ENCODE measurements at regions not wholly inside any gene's neighbourhood (a gene's known extent, or its start where the extent isn't known, plus 50 kb on each side); places are given as distances from the start of the nearest gene placed in this dataset.

DNA sequence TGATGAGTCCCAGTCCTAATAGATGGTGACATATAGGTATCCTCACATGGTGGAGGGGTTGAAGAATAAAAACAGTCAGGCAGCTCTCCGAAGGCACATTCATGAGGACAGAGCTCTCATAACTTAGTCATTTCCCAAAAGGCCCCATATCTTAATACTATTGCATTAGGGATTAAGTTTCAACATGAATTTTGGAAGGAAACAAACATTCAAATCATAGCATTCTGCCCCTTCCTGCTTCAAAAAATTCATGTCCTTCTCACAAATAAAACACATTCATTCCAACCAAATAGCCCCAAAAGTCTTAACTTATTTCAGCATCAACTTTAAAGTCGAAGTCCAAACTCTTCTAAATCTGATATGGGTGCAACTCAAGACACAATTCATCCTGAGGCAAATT, 277.2 kb upstream of the NR4A3 start:
- H3K9me3 ChIP-seq (ENCODE audit: insufficient read depth, low read length, severe bottlenecking) = no peaks in the 10 kb centered on the region
- no peaks in the 10 kb centered on the region for H4K20me1 ChIP-seq (ENCODE audit: insufficient read depth, low read length)
- no peaks in the 10 kb centered on the region for H3K27me3 ChIP-seq (ENCODE audit: insufficient read depth, low read length, poor library complexity)
- no peak for ATAC-seq (ENCODE audit: insufficient read depth, low read depth)
- H3K9ac ChIP-seq (ENCODE audit: low read depth, low read length) = no peak overlapping the region
- DNase-seq = no peak
- no peak overlapping the region for H3K27ac ChIP-seq (ENCODE audit: low read length)
- H3K4me1 ChIP-seq (ENCODE audit: insufficient read depth, low read length) = no peaks in the 10 kb centered on the region
- no peak overlapping the region for H2AFZ ChIP-seq (ENCODE audit: low read depth, low read length)
- no peak for TF ChIP-seq EZH2 (IDR thresholded peaks at IDR 0.05; ENCODE audit: borderline replicate concordance, low read depth, low read length, severe bottlenecking)
- TF ChIP-seq, protein P1, sequence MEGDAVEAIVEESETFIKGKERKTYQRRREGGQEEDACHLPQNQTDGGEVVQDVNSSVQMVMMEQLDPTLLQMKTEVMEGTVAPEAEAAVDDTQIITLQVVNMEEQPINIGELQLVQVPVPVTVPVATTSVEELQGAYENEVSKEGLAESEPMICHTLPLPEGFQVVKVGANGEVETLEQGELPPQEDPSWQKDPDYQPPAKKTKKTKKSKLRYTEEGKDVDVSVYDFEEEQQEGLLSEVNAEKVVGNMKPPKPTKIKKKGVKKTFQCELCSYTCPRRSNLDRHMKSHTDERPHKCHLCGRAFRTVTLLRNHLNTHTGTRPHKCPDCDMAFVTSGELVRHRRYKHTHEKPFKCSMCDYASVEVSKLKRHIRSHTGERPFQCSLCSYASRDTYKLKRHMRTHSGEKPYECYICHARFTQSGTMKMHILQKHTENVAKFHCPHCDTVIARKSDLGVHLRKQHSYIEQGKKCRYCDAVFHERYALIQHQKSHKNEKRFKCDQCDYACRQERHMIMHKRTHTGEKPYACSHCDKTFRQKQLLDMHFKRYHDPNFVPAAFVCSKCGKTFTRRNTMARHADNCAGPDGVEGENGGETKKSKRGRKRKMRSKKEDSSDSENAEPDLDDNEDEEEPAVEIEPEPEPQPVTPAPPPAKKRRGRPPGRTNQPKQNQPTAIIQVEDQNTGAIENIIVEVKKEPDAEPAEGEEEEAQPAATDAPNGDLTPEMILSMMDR (IDR thresholded peaks at IDR 0.05; ENCODE audit: borderline replicate concordance, extremely low read depth, low read length, poor library complexity, severe bottlenecking) = no peak
- H3K4me3 ChIP-seq (ENCODE audit: low read depth in 1 of 2, low read length in 2 of 2) = no peak overlapping the region
- H3K4me2 ChIP-seq (ENCODE audit: insufficient read depth, low read length) = no peak overlapping the region
- H3K79me2 ChIP-seq (ENCODE audit: insufficient read depth, low read length) = no peaks in the 10 kb centered on the region
- H3K36me3 ChIP-seq (ENCODE audit: insufficient read depth, low read length) = no peaks in the 10 kb centered on the region

DNA sequence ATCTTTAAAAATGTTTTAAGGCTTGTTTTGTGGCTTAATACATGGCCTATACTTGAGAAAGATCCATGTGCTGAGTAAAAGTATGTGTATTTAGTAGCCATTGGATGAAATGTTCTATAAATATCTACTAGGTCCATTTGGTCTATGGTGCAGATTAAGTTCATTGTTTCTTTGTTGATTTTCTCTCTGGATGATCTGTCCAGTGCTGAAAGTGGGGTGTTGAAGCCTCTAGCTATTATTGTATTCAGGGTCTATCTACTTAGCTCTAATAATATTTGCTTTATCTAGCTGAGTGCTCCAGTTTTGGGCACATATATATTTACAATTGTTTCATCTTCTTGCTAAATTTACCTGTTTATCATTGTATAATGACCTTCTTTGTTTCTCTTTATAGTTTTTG, 272.2 kb upstream of the NR4A3 start:
- ATAC-seq (ENCODE audit: insufficient read depth, low read depth) (no peak), DNase-seq (no peak)
- Histone ChIP-seq H4K20me1 (ENCODE audit: insufficient read depth, low read length) (no peaks in the 10 kb centered on the region), H2AFZ (ENCODE audit: low read depth, low read length) (no peak overlapping the region), H3K4me3 (ENCODE audit: low read depth in 1 of 2, low read length in 2 of 2) (no peak overlapping the region), H3K36me3 (ENCODE audit: insufficient read depth, low read length) (no peaks in the 10 kb centered on the region), H3K27me3 (ENCODE audit: insufficient read depth, low read length, poor library complexity) (no peaks in the 10 kb centered on the region), H3K9ac (ENCODE audit: low read depth, low read length) (no peak overlapping the region), H3K9me3 (ENCODE audit: insufficient read depth, low read length, severe bottlenecking) (no peaks in the 10 kb centered on the region), H3K79me2 (ENCODE audit: insufficient read depth, low read length) (no peaks in the 10 kb centered on the region), H3K27ac (ENCODE audit: low read length) (no peak overlapping the region), H3K4me1 (ENCODE audit: insufficient read depth, low read length) (no peaks in the 10 kb centered on the region), H3K4me2 (ENCODE audit: insufficient read depth, low read length) (no peak overlapping the region)
- TF ChIP-seq, protein P1 (IDR thresholded peaks at IDR 0.05; ENCODE audit: borderline replicate concordance, extremely low read depth, low read length, poor library complexity, severe bottlenecking) = no peak
- no peak for TF ChIP-seq EZH2 (IDR thresholded peaks at IDR 0.05; ENCODE audit: borderline replicate concordance, low read depth, low read length, severe bottlenecking)

DNA sequence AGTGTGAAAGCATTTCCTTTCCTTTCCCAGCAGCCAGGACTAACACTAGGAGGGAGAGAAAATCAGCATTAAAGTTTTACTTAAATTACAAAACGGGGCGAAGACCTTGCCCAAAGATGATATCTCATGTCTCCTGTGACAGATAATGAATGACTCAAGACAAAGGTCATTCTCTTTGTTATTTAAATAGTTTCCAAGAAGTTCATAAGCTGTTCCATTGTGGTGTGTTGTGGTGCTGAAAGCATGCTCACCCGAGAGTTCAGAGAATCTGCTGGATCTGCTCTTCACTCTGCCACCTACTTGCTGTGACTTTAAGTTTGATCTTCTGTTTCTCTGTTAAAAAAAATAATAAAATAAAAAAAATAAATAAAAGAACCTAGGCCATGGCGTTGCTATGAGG, 265.9 kb upstream of the NR4A3 start:
- DNase-seq (no peak), ATAC-seq (ENCODE audit: insufficient read depth, low read depth) (no peak)
- H3K27ac ChIP-seq (ENCODE audit: low read length) = no peak overlapping the region
- TF ChIP-seq, protein P1 (IDR thresholded peaks at IDR 0.05; ENCODE audit: borderline replicate concordance, extremely low read depth, low read length, poor library complexity, severe bottlenecking) = no peak
- TF ChIP-seq EZH2 (IDR thresholded peaks at IDR 0.05; ENCODE audit: borderline replicate concordance, low read depth, low read length, severe bottlenecking) = no peak
- H3K4me1 ChIP-seq (ENCODE audit: insufficient read depth, low read length) = no peaks in the 10 kb centered on the region
- no peaks in the 10 kb centered on the region for H3K79me2 ChIP-seq (ENCODE audit: insufficient read depth, low read length)
- no peak overlapping the region for H3K4me2 ChIP-seq (ENCODE audit: insufficient read depth, low read length)
- no peak overlapping the region for H3K9ac ChIP-seq (ENCODE audit: low read depth, low read length)
- H4K20me1 ChIP-seq (ENCODE audit: insufficient read depth, low read length) = no peaks in the 10 kb centered on the region
- no peaks in the 10 kb centered on the region for H3K9me3 ChIP-seq (ENCODE audit: insufficient read depth, low read length, severe bottlenecking)
- H3K27me3 ChIP-seq (ENCODE audit: insufficient read depth, low read length, poor library complexity) = no peaks in the 10 kb centered on the region
- no peak overlapping the region for H3K4me3 ChIP-seq (ENCODE audit: low read depth in 1 of 2, low read length in 2 of 2)
- H3K36me3 ChIP-seq (ENCODE audit: insufficient read depth, low read length) = no peaks in the 10 kb centered on the region
- no peak overlapping the region for H2AFZ ChIP-seq (ENCODE audit: low read depth, low read length)

DNA sequence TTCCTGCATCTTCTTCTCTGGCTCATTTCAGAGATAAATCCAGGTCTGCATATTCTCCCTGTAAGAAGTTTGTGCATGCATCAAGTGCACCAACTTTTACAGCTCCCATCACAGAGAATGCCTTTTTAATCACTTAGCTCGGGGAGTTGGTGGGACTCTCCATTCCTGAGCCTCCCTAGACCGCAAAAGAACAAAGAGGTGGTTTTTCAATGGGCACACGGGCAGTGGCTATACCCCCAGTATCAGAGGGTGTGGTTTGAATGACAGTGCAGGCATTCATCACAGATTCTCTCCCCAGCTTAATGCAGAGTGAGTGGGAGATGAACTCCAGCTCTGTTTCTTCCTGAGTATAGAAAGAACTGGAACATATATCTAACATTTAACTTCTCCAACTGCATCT, 264.7 kb upstream of the NR4A3 start:
- Histone ChIP-seq H3K27ac (ENCODE audit: low read length) (no peak overlapping the region), H3K9ac (ENCODE audit: low read depth, low read length) (no peak overlapping the region), H3K4me3 (ENCODE audit: low read depth in 1 of 2, low read length in 2 of 2) (no peak overlapping the region), H4K20me1 (ENCODE audit: insufficient read depth, low read length) (no peaks in the 10 kb centered on the region), H2AFZ (ENCODE audit: low read depth, low read length) (no peak overlapping the region), H3K4me2 (ENCODE audit: insufficient read depth, low read length) (no peak overlapping the region), H3K27me3 (ENCODE audit: insufficient read depth, low read length, poor library complexity) (no peaks in the 10 kb centered on the region), H3K79me2 (ENCODE audit: insufficient read depth, low read length) (no peaks in the 10 kb centered on the region), H3K4me1 (ENCODE audit: insufficient read depth, low read length) (no peaks in the 10 kb centered on the region), H3K9me3 (ENCODE audit: insufficient read depth, low read length, severe bottlenecking) (no peaks in the 10 kb centered on the region), H3K36me3 (ENCODE audit: insufficient read depth, low read length) (no peaks in the 10 kb centered on the region)
- DNase-seq (no peak), ATAC-seq (ENCODE audit: insufficient read depth, low read depth) (no peak)
- TF ChIP-seq, protein P1 (IDR thresholded peaks at IDR 0.05; ENCODE audit: borderline replicate concordance, extremely low read depth, low read length, poor library complexity, severe bottlenecking) = no peak
- TF ChIP-seq EZH2 (IDR thresholded peaks at IDR 0.05; ENCODE audit: borderline replicate concordance, low read depth, low read length, severe bottlenecking) = no peak

Measured in DND-41 (cell line).